Smooth muscle cell (in vitro differentiated cells): ENCODE measurements at regions not wholly inside any gene's neighbourhood (a gene's known extent, or its start where the extent isn't known, plus 50 kb on each side); places are given as distances from the start of the nearest gene placed in this dataset.

Experiments used
- DNase-seq: peaks from one replicate; lab custom pipeline; 2025; ENCODE audit not compliant: unreplicated experiment; lab: John Stamatoyannopoulos, UW
- H2AFZ ChIP-seq: fragments of 200-600 bp; sonication (generic); 2 replicates; pipeline ENCODE4 v1.6.0; 2016; ENCODE audit warnings: antibody characterized with exemption, low read depth, mild to moderate bottlenecking
- H3F3A ChIP-seq: fragments of 200-600 bp; sonication (generic); 2 replicates; pipeline ENCODE4 v1.6.0; 2017; ENCODE audit warnings: antibody characterized with exemption, low read depth
- H3K27ac ChIP-seq: fragments of 200-600 bp; sonication (generic); 2 replicates; pipeline ENCODE4 v1.5.1; 2016; ENCODE audit warnings: low read depth, mild to moderate bottlenecking
- H3K27me3 ChIP-seq: fragments of 200-600 bp; sonication (generic); 2 replicates; pipeline ENCODE4 v1.6.1; 2016; ENCODE audit warnings: low read depth, mild to moderate bottlenecking
- H3K36me3 ChIP-seq: fragments of 200-600 bp; sonication (generic); 2 replicates; pipeline ENCODE4 v1.5.1; 2016; ENCODE audit warnings: low read depth
- H3K4me1 ChIP-seq: fragments of 200-600 bp; sonication (generic); 2 replicates; pipeline ENCODE4 v1.5.1; 2016; ENCODE audit warnings: low read depth
- H3K4me2 ChIP-seq: fragments of 200-600 bp; sonication (generic); 2 replicates; pipeline ENCODE4 v1.6.0; 2016; ENCODE audit warnings: mild to moderate bottlenecking
- H3K4me3 ChIP-seq: fragments of 200-600 bp; sonication (generic); 2 replicates; pipeline ENCODE4 v1.5.1; 2016; ENCODE audit warnings: mild to moderate bottlenecking
- H3K79me2 ChIP-seq: fragments of 200-600 bp; sonication (generic); 2 replicates; pipeline ENCODE4 v1.6.0; 2016; ENCODE audit warnings: low read depth, mild to moderate bottlenecking
- H3K9ac ChIP-seq: fragments of 200-600 bp; sonication (generic); 2 replicates; pipeline ENCODE4 v1.6.0; 2016; ENCODE audit warnings: low read depth
- H3K9me3 ChIP-seq: fragments of 200-600 bp; sonication (generic); replicated peaks from 2 replicates; pipeline ENCODE4 v1.5.1; 2016; ENCODE audit warnings: low read depth
- H4K20me1 ChIP-seq: fragments of 200-600 bp; sonication (generic); 2 replicates; pipeline ENCODE4 v1.6.0; 2016; ENCODE audit warnings: low read depth
- CTCF ChIP-seq: fragments of 200-600 bp; sonication (generic); IDR thresholded peaks from 2 replicates; pipeline ENCODE4 v1.5.1; 2017; ENCODE audit warnings: borderline replicate concordance, mild to moderate bottlenecking, antibody characterized with exemption; ENCODE audit not compliant: insufficient read depth, poor library complexity, severe bottlenecking
- WGBS: methylation state at CpG from one replicate; pipeline ENCODE4 v1.1.7; 2016; ENCODE audit warnings: low lambda C conversion rate; 5-methylcytosine and 5-hydroxymethylcytosine counted together

GRCh38 chr16:79439901-79440300, 160.6 kb downstream of the MAF start:
- DNase-seq, result no peak
- H3K9me3 ChIP-seq, result no peaks in the 10 kb centered on the region
- no peak overlapping the region for H3K4me2 ChIP-seq
- no peaks in the 10 kb centered on the region for H3K27me3 ChIP-seq
- WGBS, result 97% methylated on average over 2 of the region's 2 CpGs
- H3K9ac ChIP-seq, result no peak overlapping the region
- no peak overlapping the region for H2AFZ ChIP-seq
- no peaks in the 10 kb centered on the region for H3K79me2 ChIP-seq
- H3K36me3 ChIP-seq, result no peaks in the 10 kb centered on the region
- TF ChIP-seq CTCF, result no peak
- H4K20me1 ChIP-seq, result no peaks in the 10 kb centered on the region
- H3K27ac ChIP-seq, result no peak overlapping the region
- H3K4me1 ChIP-seq, result peaks cover 18% of the 10 kb centered on the region
- no peak overlapping the region for H3K4me3 ChIP-seq
- H3F3A ChIP-seq, result no peaks in the 10 kb centered on the region

- Histone ChIP-seq H3K79me2 (no peaks in the 10 kb centered on the region), H3K27ac (peak overlapping the region; percentile 44), H3K27me3 (no peaks in the 10 kb centered on the region), H4K20me1 (no peaks in the 10 kb centered on the region), H3K4me2 (peak overlapping the region; percentile 80), H2AFZ (peak overlapping the region; percentile 72), H3K36me3 (no peaks in the 10 kb centered on the region), H3K4me1 (peaks cover 18% of the 10 kb centered on the region), H3K9me3 (no peaks in the 10 kb centered on the region), H3F3A (no peaks in the 10 kb centered on the region), H3K4me3 (peak overlapping the region; percentile 34), H3K9ac (no peak overlapping the region)
- DNase-seq, result no peak
- TF ChIP-seq CTCF, result no peak
- WGBS, result 33% methylated on average over 28 of the region's 31 CpGs
Measured at GRCh38 chr16:79437764-79438751, 162.5 kb downstream of the MAF start.

- TF ChIP-seq CTCF, result no peak
- Histone ChIP-seq H3K9ac (no peak overlapping the region), H3K4me2 (no peak overlapping the region), H3K9me3 (no peaks in the 10 kb centered on the region), H3K4me3 (no peak overlapping the region), H4K20me1 (no peaks in the 10 kb centered on the region), H3K27me3 (no peaks in the 10 kb centered on the region), H3K4me1 (peaks cover 18% of the 10 kb centered on the region), H3K36me3 (no peaks in the 10 kb centered on the region), H3F3A (no peaks in the 10 kb centered on the region), H3K79me2 (no peaks in the 10 kb centered on the region), H2AFZ (no peak overlapping the region), H3K27ac (no peak overlapping the region)
- WGBS, result 84% methylated on average over 5 of the region's 5 CpGs
- no peak for DNase-seq
Measured at GRCh38 chr16:79436885-79437284, 163.7 kb downstream of the MAF start.
